RPMI7951 (cell line): ENCODE measurements at regions not wholly inside any gene's neighbourhood (a gene's known extent, or its start where the extent isn't known, plus 50 kb on each side); places are given as distances from the start of the nearest gene placed in this dataset.

ENCODE experiments used
- DNase-seq: peaks from one replicate; pipeline ENCODE4 v3.0.0-alpha.2; 2012; ENCODE audit warnings: low read depth

GRCh38 chr13:85469320-85469719 lies 329.9 kb downstream of the SLITRK6 start:
- DNase-seq, result no peak

- DNase-seq, result no peak
These were observed 336.3 kb downstream of the SLITRK6 start for GRCh38 chr13:85462792-85463425.

- no peak for DNase-seq
These were observed 337.6 kb downstream of the SLITRK6 start for GRCh38 chr13:85461621-85462020.

DNA sequence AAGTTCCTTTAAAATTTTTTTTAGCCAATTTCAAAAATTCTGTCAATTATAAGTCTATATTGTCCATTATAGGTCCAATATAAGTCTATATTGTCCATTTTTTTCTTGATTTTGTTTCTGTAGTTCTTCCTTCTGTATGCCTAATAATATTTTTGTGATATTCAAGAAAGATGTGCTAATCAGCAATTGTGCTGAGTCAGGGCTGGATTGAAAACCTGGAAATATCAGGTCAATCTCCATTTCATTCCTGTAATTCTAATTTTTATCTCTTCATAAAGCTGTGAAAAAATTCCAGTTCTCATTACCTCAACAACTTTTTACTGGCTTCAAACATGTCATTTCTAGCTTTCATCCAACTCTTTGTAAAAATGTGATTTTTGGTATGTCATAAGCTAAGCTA lies 353.7 kb downstream of the SLITRK6 start:
- no peak for DNase-seq

DNA sequence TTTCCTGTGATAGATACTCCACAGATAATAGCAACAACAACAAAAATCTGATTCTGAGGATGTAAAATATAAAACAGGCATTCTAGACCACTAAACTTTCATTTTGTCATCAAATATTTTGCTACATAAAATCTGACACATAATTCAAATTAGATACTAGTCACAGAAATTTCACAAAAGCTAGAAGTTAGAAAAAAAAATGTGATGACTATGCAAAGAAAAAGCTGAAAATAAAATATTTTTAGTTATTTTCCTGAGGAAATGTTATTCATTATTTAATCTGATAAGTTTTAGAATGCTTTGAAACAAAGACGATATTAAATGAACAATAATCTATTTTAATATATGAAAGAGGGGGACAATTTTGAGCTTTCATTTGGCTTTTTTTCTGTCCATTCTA lies 357.2 kb downstream of the SLITRK6 start:
- no peak for DNase-seq

- no peak for DNase-seq
These were observed 357.9 kb downstream of the SLITRK6 start for GRCh38 chr13:85441364-85441763.

DNA sequence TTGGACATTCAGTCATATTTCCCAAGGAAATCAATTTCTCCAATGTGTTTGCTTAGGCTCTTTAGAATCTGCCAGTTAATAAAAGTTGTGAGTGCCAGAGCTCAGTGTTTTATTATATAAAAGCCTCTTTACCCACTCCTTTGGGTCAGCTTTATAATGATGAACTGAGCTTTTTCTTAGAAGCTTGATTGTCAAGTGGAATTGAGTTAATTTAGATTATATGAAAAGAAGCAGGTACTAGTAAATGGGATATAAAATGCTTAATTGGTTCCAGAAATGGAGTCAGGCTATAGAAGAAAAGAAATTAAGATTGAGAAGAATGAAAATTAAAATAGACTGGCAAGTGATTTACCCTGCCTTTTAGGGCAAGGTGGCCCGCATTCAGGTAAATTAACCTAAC lies 363.2 kb downstream of the SLITRK6 start:
- no peak for DNase-seq

GRCh38 chr13:85434927-85435326 lies 364.3 kb downstream of the SLITRK6 start:
- no peak for DNase-seq

- DNase-seq, result no peak
These were observed 366.3 kb downstream of the SLITRK6 start for GRCh38 chr13:85432881-85433280.

- no peak for DNase-seq
These were observed 367.5 kb downstream of the SLITRK6 start for GRCh38 chr13:85431720-85432119.

DNA sequence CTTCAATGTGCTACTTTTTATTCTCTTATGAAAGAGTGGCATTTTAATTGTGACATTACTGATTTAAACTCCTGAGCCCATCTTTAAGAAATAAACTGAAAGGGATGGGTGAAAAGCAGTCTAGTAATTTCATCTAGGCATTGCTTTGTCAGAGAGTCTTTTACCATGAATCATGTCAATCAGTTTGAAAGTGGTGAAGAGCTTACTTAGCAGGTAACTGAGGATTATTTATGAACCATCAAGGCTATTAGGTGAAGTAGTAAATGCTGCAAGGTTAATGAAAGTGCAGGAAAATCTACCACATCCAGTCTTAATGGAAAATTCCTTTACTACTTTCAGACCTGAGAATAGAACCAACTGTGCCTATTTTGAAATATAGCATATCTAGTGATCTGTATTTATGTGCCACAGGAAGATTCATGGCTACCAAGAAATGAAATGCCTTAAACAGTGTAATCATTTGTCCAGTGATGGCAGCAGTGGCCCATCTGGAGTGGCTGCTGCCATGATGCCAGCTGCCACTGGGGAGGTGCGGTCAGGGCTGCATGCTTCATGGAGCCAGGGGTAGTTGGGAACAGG lies 368.9 kb downstream of the SLITRK6 start:
- no peak for DNase-seq

DNA sequence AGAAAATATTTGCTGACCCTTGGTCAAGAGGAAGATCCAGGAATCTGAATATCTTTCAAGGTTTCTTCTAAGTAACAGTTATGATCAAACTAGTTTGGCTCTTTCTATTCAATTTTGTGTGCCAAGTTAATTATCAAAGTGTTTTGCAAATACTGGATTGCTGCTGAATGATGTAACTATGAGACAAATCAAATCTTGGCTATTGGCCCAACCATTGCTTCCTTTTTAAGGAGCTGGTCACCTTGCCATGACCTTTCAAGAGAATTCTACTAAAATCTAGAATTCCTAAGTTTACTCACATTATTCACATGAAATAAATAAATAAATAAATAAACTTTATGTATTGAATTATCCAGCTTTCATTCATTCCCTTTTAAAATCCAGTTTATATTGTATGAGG lies 371.8 kb downstream of the SLITRK6 start:
- no peak for DNase-seq

DNA sequence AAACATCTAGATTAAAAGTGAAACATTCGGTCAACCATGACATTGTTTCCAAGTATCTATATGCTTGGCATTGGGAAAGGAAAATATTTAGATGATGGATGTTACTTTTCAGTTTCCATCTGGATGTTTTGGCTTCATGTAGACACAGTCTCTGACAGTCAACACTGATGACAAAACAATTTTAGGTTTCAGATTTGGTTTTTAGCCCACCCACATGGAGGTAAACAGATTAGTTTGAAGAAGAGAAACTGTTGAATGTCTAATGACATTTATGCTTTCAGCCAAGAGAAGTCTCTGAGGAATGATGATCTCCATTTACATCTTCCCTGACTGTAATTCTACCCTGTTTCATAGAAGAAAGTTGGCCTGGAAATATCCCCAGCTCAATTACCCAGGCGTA lies 379.1 kb downstream of the SLITRK6 start:
- no peak for DNase-seq

DNA sequence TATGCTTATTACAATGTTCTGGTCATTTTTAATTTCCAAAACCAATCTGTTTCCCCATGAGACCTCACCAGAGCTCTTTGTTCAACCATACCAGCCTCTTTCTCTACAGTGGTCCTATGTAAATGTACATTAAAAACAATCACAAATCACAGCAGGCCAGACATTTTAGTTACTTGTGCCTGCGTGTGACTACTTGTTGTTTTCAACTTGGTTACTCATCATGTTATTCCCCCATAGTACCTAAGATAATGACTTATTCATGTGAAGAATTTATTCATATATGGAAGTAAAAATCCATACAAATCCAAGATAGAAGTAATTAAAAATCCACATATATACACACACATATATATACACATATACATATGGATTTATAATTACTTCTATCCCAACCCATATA lies 379.6 kb downstream of the SLITRK6 start:
- DNase-seq, result no peak

DNA sequence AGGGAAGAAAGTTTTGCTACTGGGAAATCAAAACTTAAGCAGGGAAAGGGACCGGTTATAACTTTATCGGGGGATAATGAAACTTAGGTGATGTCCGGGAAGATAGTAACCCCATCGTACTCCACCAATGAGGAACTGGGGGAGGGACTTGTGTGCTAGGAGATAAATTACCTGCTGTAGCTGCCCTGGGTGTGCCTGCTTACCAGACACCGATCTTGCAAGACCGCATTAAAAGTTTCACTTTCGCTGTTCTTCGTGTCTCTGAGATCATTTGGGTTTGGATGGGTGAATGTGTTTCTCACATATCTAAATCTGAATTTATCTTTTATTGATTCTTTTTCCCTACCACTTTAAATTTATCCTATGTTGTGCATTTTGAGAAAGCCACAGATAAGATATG lies 381.4 kb downstream of the SLITRK6 start:
- no peak for DNase-seq

DNA sequence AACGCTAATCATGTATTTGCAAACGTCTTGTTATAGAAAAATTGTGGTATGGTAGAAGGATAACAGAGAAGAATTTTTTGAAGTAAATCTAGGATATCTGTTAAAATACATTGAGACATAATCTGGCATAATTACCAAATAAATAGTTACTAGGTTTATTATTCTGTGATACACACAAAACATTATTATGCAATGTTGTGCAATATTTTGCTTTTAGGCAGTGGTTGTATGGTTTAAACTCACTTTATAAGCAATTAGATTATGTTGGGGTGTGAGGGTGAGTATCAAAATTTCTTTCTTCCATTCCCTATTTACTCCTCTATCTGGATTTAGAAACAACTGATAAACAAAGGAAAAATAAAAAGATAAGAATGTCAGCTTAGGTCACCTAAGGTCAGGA lies 385.6 kb downstream of the SLITRK6 start:
- no peak for DNase-seq

DNA sequence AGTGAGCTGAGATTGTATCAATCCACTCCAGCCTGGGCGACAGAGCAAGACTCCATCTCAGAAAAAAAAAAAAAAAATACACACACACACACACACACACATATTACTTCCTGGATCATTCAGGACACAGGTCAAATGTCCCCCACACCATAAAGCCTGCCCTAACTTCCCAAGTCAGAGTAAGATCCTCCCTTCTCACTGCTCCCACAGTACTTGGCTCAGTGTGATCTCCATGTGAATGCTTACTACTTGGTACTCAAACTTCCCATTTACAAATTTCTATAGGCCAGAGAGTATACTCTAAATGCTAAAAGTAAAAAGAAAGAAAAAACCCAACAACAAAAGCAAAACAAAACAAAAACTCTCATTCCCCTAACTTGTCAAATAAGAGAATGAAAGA lies 386.8 kb downstream of the SLITRK6 start:
- DNase-seq, result no peak

GRCh38 chr13:85411591-85411990 lies 387.6 kb downstream of the SLITRK6 start:
- no peak for DNase-seq

DNA sequence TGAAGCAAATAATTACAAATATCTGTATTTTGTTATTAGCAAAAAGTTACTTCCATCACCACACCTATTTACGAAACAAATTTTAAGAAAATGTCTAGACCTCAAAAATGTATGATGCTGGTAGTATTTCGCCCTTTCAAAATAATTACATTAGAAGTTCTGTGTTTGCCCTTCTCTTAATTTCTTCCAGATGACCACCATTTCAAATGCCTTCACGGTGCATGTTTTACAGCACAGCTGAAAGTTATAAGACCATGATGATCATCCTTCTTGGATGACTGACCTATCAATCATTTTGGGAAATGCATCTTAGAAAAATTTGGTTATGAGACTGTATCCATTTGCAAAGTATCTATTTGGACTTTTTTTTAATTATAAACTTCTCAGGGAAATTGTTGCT lies 390.8 kb downstream of the SLITRK6 start:
- DNase-seq, result no peak

DNA sequence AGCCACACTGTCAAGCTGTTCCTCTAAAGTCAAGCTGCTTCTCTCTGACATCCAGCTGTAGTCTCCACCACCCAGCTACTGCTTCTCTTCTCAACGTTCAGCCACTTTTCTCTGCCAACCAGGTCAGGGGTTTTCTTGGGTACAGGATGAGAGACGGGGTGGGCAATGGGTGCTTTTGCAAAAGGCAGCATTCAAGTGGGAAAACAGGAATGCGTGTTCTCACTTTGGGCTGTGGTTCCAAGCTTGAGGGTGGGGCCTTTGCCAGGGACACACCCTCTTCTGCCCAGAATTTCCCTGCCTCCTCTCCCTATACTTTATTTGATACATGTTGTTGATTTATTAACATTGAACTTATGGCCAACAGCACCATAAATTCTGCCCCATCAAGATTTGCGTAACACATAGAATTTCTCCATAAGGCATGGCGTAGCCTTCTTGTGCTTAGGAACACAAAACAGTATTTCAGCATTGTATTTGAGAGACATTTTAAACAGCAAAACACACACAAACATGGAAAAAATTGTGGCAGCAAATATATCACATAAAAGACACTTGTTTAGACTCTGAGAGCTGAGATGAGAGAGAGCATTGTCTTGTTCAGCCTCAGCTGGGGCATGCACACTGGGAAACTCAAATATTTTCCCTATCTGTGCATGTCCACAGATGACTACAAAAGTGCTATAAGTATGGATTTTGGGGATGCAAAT lies 392.8 kb downstream of the SLITRK6 start:
- peak; percentile 13 for DNase-seq

DNA sequence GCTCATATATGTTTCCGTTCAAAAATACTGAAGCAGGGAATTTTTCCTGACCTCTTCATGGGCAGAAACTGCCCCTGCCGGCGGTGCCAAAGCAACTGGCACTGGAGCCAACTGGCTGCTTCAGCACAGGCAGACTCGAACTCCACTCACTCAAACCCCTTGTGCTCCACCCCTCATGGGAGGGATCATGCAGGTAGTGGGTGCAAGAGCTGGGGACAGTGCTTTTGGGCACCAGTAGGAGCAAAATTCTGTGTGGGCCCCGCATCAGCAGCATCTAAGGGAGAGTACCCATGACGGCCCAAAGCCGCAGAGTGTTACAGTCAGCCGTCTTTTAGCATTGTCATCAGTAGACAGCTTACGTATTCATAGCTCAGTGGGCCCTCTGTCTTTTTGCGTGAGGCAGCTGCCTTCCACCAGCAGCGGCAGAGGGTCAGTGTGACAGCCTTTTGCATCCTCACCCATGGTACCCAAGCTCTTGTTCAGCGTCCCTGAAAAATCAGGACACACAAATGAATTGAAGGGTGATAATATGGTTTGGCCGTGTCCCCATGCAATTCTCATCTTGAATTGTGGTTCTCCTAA lies 393.8 kb downstream of the SLITRK6 start:
- no peak for DNase-seq

- no peak for DNase-seq
These were observed 412.8 kb downstream of the SLITRK6 start for GRCh38 chr13:85386424-85386823.

GRCh38 chr13:85383291-85383690 lies 415.9 kb downstream of the SLITRK6 start:
- no peak for DNase-seq
